Stomach (tissue), 4 donors: ENCODE measurements at regions not wholly inside any gene's neighbourhood (a gene's known extent, or its start where the extent isn't known, plus 50 kb on each side); places are given as distances from the start of the nearest gene placed in this dataset.

Experiments
- CTCF ChIP-seq, 7 experiments: fragments of 450-650 bp in 4 of 7; fragments of 200-600 bp in 3 of 7; sonication (generic) in 3 of 7; IDR thresholded peaks; one replicate each; pipeline ENCODE4 v1.5.1; 2016 to 2019; ENCODE audit warnings: antibody characterized with exemption in 7 of 7, control low read depth in 2 of 7, mild to moderate bottlenecking in 1 of 7
- EP300 ChIP-seq: sonication (generic); formaldehyde crosslinking; IDR thresholded peaks from one replicate; pipeline ENCODE4 v1.6.1; 2017; ENCODE audit warnings: antibody characterized with exemption
- POLR2A ChIP-seq, 4 donors: fragments of 450-650 bp; IDR thresholded peaks; one replicate each; pipeline ENCODE4 v1.6.1; 2016; ENCODE audit warnings: antibody characterized with exemption in 4 of 4, control low read depth in 2 of 4, mild to moderate bottlenecking in 1 of 4, moderate library complexity in 1 of 4

- TF ChIP-seq CTCF (IDR thresholded peaks at IDR 0.05) (no peak), POLR2A (IDR thresholded peaks at IDR 0.05) (no peak), EP300 (no peak)
Observed at GRCh38 chr3:64408770-64409169, 183.5 kb upstream of the PRICKLE2 start.
